ENCODE measurements at regions not wholly inside any gene's neighbourhood (a gene's known extent, or its start where the extent isn't known, plus 50 kb on each side); places are given as distances from the start of the nearest gene placed in this dataset.

DNA sequence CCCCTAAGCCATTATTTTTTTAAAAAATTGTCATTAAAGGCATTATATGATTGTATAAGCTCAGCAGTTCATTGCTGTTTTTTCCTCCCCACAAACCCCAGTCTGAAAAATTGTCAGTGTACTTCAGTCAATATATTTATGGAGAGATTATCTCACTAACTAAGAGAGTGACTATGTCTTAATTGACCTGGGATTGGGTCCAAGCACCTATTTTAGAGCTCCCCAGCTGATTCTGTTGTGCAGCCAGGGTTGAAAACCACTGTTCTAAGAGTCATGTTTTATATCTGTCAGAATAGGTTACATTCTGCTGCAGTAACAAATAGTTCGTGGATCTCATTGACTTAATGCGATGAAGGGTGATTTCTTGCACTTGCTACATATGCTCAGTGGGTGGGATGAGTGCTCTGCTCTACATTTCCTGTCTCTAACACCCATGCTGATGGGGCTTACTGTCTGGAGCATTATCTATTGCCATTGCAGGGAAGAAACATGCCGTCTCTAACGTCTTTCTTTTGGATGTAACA lies 171.2 kb upstream of the MPHOSPH6 start:
- TF ChIP-seq, protein P1, sequence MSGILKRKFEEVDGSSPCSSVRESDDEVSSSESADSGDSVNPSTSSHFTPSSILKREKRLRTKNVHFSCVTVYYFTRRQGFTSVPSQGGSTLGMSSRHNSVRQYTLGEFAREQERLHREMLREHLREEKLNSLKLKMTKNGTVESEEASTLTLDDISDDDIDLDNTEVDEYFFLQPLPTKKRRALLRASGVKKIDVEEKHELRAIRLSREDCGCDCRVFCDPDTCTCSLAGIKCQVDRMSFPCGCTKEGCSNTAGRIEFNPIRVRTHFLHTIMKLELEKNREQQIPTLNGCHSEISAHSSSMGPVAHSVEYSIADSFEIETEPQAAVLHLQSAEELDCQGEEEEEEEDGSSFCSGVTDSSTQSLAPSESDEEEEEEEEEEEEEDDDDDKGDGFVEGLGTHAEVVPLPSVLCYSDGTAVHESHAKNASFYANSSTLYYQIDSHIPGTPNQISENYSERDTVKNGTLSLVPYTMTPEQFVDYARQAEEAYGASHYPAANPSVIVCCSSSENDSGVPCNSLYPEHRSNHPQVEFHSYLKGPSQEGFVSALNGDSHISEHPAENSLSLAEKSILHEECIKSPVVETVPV (CRISPR knock-in tag; IDR thresholded peaks at IDR 0.05) = no peak
- TF ChIP-seq ZFP30 (CRISPR knock-in tag; IDR thresholded peaks at IDR 0.05) = no peak
- ATAC-seq = no peak

DNA sequence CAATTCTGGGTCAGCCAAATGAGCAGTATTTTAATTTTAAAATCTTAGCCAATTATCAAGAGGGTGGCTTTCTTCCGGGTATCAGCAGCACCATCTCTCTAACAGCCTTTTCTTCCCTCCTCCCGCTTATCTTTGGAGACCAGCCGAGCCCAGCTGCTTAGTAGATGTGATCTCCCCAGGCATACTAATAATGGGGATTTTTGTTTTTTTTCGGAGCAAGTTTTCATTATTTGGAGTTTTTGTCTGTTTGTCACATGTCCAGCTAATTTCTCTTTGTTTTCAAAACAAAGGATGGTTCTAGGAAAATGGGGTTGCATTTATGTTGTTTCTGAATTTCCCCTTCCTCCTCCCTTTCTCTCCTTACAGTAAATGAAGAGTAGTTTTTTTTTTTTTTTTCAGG lies 170.5 kb upstream of the MPHOSPH6 start:
- TF ChIP-seq ESRRG (CRISPR knock-in tag; IDR thresholded peaks at IDR 0.05) (no peak), ZC3H10 (CRISPR knock-in tag; IDR thresholded peaks at IDR 0.05) (no peak), CSDC2 (CRISPR knock-in tag; IDR thresholded peaks at IDR 0.05) (no peak), OSR1 (CRISPR knock-in tag; IDR thresholded peaks at IDR 0.05) (no peak), RARB (CRISPR knock-in tag; IDR thresholded peaks at IDR 0.05) (no peak), ISL1 (CRISPR knock-in tag; IDR thresholded peaks at IDR 0.05) (no peak), ZFP30 (CRISPR knock-in tag; IDR thresholded peaks at IDR 0.05) (no peak), SNAI2 (CRISPR knock-in tag; IDR thresholded peaks at IDR 0.05) (no peak), ZNF70 (CRISPR knock-in tag; IDR thresholded peaks at IDR 0.05) (no peak), ZNF8 (CRISPR knock-in tag; IDR thresholded peaks at IDR 0.05) (no peak), TCF4 (CRISPR knock-in tag; IDR thresholded peaks at IDR 0.05; ENCODE audit: borderline replicate concordance) (no peak), BACH2 (CRISPR knock-in tag; IDR thresholded peaks at IDR 0.05; ENCODE audit: borderline replicate concordance) (no peak), TOX (CRISPR knock-in tag; IDR thresholded peaks at IDR 0.05; ENCODE audit: borderline replicate concordance) (no peak), ZNF565 (CRISPR knock-in tag; conservative IDR thresholded peaks at IDR 0.05; ENCODE audit: low read depth) (no peak), GLIS3 (CRISPR knock-in tag; IDR thresholded peaks at IDR 0.05) (no peak), ARNTL (CRISPR knock-in tag; IDR thresholded peaks at IDR 0.05; ENCODE audit: borderline replicate concordance, low read depth) (no peak)
- TF ChIP-seq, protein P2, sequence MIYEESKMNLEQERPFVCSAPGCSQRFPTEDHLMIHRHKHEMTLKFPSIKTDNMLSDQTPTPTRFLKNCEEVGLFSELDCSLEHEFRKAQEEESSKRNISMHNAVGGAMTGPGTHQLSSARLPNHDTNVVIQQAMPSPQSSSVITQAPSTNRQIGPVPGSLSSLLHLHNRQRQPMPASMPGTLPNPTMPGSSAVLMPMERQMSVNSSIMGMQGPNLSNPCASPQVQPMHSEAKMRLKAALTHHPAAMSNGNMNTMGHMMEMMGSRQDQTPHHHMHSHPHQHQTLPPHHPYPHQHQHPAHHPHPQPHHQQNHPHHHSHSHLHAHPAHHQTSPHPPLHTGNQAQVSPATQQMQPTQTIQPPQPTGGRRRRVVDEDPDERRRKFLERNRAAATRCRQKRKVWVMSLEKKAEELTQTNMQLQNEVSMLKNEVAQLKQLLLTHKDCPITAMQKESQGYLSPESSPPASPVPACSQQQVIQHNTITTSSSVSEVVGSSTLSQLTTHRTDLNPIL (CRISPR knock-in tag; IDR thresholded peaks at IDR 0.05; ENCODE audit: low read depth) = no peak
- TF ChIP-seq, protein P3, sequence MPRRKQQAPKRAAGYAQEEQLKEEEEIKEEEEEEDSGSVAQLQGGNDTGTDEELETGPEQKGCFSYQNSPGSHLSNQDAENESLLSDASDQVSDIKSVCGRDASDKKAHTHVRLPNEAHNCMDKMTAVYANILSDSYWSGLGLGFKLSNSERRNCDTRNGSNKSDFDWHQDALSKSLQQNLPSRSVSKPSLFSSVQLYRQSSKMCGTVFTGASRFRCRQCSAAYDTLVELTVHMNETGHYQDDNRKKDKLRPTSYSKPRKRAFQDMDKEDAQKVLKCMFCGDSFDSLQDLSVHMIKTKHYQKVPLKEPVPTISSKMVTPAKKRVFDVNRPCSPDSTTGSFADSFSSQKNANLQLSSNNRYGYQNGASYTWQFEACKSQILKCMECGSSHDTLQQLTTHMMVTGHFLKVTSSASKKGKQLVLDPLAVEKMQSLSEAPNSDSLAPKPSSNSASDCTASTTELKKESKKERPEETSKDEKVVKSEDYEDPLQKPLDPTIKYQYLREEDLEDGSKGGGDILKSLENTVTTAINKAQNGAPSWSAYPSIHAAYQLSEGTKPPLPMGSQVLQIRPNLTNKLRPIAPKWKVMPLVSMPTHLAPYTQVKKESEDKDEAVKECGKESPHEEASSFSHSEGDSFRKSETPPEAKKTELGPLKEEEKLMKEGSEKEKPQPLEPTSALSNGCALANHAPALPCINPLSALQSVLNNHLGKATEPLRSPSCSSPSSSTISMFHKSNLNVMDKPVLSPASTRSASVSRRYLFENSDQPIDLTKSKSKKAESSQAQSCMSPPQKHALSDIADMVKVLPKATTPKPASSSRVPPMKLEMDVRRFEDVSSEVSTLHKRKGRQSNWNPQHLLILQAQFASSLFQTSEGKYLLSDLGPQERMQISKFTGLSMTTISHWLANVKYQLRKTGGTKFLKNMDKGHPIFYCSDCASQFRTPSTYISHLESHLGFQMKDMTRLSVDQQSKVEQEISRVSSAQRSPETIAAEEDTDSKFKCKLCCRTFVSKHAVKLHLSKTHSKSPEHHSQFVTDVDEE (CRISPR knock-in tag; IDR thresholded peaks at IDR 0.05) = no peak
- TF ChIP-seq, protein P4, sequence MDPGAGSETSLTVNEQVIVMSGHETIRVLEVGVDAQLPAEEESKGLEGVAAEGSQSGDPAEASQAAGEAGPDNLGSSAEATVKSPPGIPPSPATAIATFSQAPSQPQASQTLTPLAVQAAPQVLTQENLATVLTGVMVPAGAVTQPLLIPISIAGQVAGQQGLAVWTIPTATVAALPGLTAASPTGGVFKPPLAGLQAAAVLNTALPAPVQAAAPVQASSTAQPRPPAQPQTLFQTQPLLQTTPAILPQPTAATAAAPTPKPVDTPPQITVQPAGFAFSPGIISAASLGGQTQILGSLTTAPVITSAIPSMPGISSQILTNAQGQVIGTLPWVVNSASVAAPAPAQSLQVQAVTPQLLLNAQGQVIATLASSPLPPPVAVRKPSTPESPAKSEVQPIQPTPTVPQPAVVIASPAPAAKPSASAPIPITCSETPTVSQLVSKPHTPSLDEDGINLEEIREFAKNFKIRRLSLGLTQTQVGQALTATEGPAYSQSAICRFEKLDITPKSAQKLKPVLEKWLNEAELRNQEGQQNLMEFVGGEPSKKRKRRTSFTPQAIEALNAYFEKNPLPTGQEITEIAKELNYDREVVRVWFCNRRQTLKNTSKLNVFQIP (CRISPR knock-in tag; IDR thresholded peaks at IDR 0.05; ENCODE audit: borderline replicate concordance, low read depth) = no peak
- TF ChIP-seq, protein P1 (CRISPR knock-in tag; IDR thresholded peaks at IDR 0.05) = no peak
- ATAC-seq = no peak

DNA sequence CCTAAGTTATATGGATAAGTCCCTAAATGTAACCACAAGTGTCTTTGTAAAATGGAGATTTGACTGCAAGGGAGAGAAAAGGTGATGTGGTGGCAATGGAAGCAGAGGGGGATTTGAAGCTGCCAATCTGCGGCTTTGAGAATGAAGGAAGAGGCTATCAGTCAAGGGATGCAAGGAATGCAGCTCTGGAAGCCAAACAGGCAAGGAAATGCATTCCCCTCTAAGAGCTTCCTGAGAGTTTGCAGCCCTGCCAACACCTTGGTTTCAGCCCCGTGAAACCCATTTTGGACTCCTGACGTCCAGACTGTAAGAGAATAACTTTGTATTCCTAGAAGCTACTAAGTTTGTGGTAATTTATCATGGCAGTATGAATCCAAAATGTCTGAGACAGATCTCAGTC lies 167.3 kb upstream of the MPHOSPH6 start:
- no peak for ATAC-seq
- no peak for TF ChIP-seq CSDC2 (CRISPR knock-in tag; IDR thresholded peaks at IDR 0.05)

Data from SK-N-SH treated with all-trans-retinoic acid at 6 μM for 48 hours (cell line).